HepG2 (cell line): ENCODE measurements at regions not wholly inside any gene's neighbourhood (a gene's known extent, or its start where the extent isn't known, plus 50 kb on each side); places are given as distances from the start of the nearest gene placed in this dataset.

Experiments used
- DNMT1 ChIP-seq: sonication (generic); formaldehyde crosslinking; IDR thresholded peaks from 2 replicates; pipeline ENCODE4 v1.5.1; 2020; ENCODE audit warnings: mild to moderate bottlenecking, missing genetic modification reagents
- MAZ ChIP-seq, 2 experiments: sonication (generic) in 1 of 2; formaldehyde crosslinking in 1 of 2; IDR thresholded peaks; 2 replicates each; pipeline versions ENCODE4 v1.5.0 to v1.6.1; 2012 to 2020; ENCODE audit warnings: low read depth in 2 of 2, mild to moderate bottlenecking in 2 of 2, borderline replicate concordance in 1 of 2, improper control_type of control experiment in 1 of 2, low read length in 1 of 2, missing genetic modification reagents in 1 of 2, moderate library complexity in 1 of 2
- MYC ChIP-seq: sonication (generic); formaldehyde crosslinking; IDR thresholded peaks from 2 replicates; pipeline ENCODE4 v1.9.0; 2021; ENCODE audit warnings: missing genetic modification reagents, borderline replicate concordance
- NFE2L1 ChIP-seq: sonication (generic); formaldehyde crosslinking; IDR thresholded peaks from 2 replicates; pipeline ENCODE4 v1.4.0; 2020; ENCODE audit warnings: missing genetic modification reagents, mild to moderate bottlenecking, borderline replicate concordance
- ZFP82 ChIP-seq: sonication (generic); formaldehyde crosslinking; IDR thresholded peaks from 2 replicates; pipeline ENCODE4 v1.5.1; 2020; ENCODE audit warnings: mild to moderate bottlenecking, missing genetic modification reagents, borderline replicate concordance
- ZNF143 ChIP-seq: sonication (generic); formaldehyde crosslinking; IDR thresholded peaks from 2 replicates; pipeline ENCODE4 v1.4.0; 2020; ENCODE audit warnings: missing genetic modification reagents
- ZNF552 ChIP-seq: sonication (generic); formaldehyde crosslinking; IDR thresholded peaks from 2 replicates; pipeline ENCODE4 v1.9.0; 2022; ENCODE audit warnings: missing genetic modification reagents, mild to moderate bottlenecking, borderline replicate concordance
- ZNF761 ChIP-seq: sonication (generic); formaldehyde crosslinking; conservative IDR thresholded peaks from 2 replicates; pipeline ENCODE4 v1.4.0; 2020; ENCODE audit warnings: mild to moderate bottlenecking, missing genetic modification reagents
- TF ChIP-seq, protein P1 (sequence below): sonication (generic); formaldehyde crosslinking; IDR thresholded peaks from 2 replicates; pipeline ENCODE4 v1.5.0; 2020; ENCODE audit warnings: mild to moderate bottlenecking, missing genetic modification reagents, moderate library complexity
- TF ChIP-seq, protein P2 (sequence below): IDR thresholded peaks from 2 replicates; pipeline ENCODE4 v1.6.1; 2012; ENCODE audit warnings: low read length, improper control_type of control experiment
- TF ChIP-seq, protein P3 (sequence below): sonication (generic); formaldehyde crosslinking; IDR thresholded peaks from 2 replicates; pipeline ENCODE4 v1.4.0; 2020; ENCODE audit warnings: missing genetic modification reagents

DNA sequence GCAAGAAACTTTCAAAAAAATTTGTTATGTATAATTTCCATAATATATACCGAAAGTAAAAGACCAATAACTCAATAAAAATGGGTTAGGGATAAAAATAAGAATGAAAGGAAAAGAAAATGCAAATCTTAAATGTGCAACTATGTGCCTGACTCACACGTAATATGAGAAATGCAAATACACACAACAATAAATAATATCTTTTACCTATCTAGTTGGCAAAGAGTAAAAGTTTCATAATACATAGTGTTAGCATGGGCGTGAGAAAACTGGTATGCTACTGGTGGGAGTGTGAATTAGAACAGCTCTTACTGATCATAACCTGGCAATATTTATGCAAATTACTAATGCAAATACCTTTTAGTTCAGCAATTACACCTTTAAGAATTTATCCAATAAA is 438.5 kb upstream of the CITED2 start:
- TF ChIP-seq ZNF552 (no peak), ZNF143 (CRISPR knock-in tag) (no peak), MAZ (IDR thresholded peaks at IDR 0.05; ENCODE audit: borderline replicate concordance, low read depth, low read length) (no peak), MAZ (CRISPR knock-in tag; IDR thresholded peaks at IDR 0.05; ENCODE audit: low read depth) (no peak), NFE2L1 (no peak), MYC (no peak), DNMT1 (CRISPR knock-in tag) (no peak), ZFP82 (CRISPR knock-in tag) (no peak), ZNF761 (CRISPR knock-in tag) (no peak)
- TF ChIP-seq, protein P1, sequence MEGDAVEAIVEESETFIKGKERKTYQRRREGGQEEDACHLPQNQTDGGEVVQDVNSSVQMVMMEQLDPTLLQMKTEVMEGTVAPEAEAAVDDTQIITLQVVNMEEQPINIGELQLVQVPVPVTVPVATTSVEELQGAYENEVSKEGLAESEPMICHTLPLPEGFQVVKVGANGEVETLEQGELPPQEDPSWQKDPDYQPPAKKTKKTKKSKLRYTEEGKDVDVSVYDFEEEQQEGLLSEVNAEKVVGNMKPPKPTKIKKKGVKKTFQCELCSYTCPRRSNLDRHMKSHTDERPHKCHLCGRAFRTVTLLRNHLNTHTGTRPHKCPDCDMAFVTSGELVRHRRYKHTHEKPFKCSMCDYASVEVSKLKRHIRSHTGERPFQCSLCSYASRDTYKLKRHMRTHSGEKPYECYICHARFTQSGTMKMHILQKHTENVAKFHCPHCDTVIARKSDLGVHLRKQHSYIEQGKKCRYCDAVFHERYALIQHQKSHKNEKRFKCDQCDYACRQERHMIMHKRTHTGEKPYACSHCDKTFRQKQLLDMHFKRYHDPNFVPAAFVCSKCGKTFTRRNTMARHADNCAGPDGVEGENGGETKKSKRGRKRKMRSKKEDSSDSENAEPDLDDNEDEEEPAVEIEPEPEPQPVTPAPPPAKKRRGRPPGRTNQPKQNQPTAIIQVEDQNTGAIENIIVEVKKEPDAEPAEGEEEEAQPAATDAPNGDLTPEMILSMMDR = no peak
- TF ChIP-seq, protein P2, sequence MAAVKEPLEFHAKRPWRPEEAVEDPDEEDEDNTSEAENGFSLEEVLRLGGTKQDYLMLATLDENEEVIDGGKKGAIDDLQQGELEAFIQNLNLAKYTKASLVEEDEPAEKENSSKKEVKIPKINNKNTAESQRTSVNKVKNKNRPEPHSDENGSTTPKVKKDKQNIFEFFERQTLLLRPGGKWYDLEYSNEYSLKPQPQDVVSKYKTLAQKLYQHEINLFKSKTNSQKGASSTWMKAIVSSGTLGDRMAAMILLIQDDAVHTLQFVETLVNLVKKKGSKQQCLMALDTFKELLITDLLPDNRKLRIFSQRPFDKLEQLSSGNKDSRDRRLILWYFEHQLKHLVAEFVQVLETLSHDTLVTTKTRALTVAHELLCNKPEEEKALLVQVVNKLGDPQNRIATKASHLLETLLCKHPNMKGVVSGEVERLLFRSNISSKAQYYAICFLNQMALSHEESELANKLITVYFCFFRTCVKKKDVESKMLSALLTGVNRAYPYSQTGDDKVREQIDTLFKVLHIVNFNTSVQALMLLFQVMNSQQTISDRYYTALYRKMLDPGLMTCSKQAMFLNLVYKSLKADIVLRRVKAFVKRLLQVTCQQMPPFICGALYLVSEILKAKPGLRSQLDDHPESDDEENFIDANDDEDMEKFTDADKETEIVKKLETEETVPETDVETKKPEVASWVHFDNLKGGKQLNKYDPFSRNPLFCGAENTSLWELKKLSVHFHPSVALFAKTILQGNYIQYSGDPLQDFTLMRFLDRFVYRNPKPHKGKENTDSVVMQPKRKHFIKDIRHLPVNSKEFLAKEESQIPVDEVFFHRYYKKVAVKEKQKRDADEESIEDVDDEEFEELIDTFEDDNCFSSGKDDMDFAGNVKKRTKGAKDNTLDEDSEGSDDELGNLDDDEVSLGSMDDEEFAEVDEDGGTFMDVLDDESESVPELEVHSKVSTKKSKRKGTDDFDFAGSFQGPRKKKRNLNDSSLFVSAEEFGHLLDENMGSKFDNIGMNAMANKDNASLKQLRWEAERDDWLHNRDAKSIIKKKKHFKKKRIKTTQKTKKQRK = no peak
- TF ChIP-seq, protein P3, sequence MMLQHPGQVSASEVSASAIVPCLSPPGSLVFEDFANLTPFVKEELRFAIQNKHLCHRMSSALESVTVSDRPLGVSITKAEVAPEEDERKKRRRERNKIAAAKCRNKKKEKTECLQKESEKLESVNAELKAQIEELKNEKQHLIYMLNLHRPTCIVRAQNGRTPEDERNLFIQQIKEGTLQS (CRISPR knock-in tag) = no peak
